WERI-Rb-1 (cell line): ENCODE measurements at regions not wholly inside any gene's neighbourhood (a gene's known extent, or its start where the extent isn't known, plus 50 kb on each side); places are given as distances from the start of the nearest gene placed in this dataset.

Experiments used
- DNase-seq: peaks from one replicate; pipeline ENCODE4 v3.0.0-alpha.2; 2020
- H3K27ac ChIP-seq: fragments of 250-450 bp; sonication (Bioruptor Pico); 2 replicates; pipeline ENCODE4 v1.5.1; 2020; ENCODE audit warnings: mild to moderate bottlenecking, moderate library complexity
- H3K27me3 ChIP-seq: fragments of 250-450 bp; sonication (Bioruptor Pico); 2 replicates; pipeline ENCODE4 v1.5.1; 2021; ENCODE audit warnings: mild to moderate bottlenecking, low read depth, moderate library complexity; ENCODE audit not compliant: insufficient read depth, severe bottlenecking
- H3K36me3 ChIP-seq: fragments of 250-450 bp; sonication (Bioruptor Pico); 2 replicates; pipeline ENCODE4 v1.5.1; 2020; ENCODE audit warnings: mild to moderate bottlenecking, moderate library complexity
- H3K4me3 ChIP-seq: 2 replicates; pipeline ENCODE4 v1.5.1; 2011; ENCODE audit warnings: low read depth, mild to moderate bottlenecking, control low read depth, low read length
- H3K9me3 ChIP-seq: fragments of 250-450 bp; sonication (Bioruptor Pico); 2 replicates; pipeline ENCODE4 v1.5.1; 2021; ENCODE audit warnings: mild to moderate bottlenecking, moderate library complexity; ENCODE audit not compliant: severe bottlenecking
- TF ChIP-seq, protein P1 (sequence below): IDR thresholded peaks from 2 replicates; pipeline ENCODE4 v1.5.1; 2011; ENCODE audit warnings: low read depth, mild to moderate bottlenecking, control low read depth, inconsistent platforms, low read length

GRCh38 chr13:50123002-50123401 lies 107.8 kb downstream of the KCNRG start:
- no peaks in the 10 kb centered on the region for H3K9me3 ChIP-seq
- DNase-seq: no peak
- H3K27ac ChIP-seq: peak overlapping the region; percentile 99
- peak overlapping the region; percentile 52 for H3K4me3 ChIP-seq
- H3K27me3 ChIP-seq: no peaks in the 10 kb centered on the region
- peaks cover 5% of the 10 kb centered on the region for H3K36me3 ChIP-seq
- TF ChIP-seq, protein P1, sequence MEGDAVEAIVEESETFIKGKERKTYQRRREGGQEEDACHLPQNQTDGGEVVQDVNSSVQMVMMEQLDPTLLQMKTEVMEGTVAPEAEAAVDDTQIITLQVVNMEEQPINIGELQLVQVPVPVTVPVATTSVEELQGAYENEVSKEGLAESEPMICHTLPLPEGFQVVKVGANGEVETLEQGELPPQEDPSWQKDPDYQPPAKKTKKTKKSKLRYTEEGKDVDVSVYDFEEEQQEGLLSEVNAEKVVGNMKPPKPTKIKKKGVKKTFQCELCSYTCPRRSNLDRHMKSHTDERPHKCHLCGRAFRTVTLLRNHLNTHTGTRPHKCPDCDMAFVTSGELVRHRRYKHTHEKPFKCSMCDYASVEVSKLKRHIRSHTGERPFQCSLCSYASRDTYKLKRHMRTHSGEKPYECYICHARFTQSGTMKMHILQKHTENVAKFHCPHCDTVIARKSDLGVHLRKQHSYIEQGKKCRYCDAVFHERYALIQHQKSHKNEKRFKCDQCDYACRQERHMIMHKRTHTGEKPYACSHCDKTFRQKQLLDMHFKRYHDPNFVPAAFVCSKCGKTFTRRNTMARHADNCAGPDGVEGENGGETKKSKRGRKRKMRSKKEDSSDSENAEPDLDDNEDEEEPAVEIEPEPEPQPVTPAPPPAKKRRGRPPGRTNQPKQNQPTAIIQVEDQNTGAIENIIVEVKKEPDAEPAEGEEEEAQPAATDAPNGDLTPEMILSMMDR: no peak

GRCh38 chr13:50123515-50123861 lies 108.2 kb downstream of the KCNRG start:
- peaks cover 5% of the 10 kb centered on the region for H3K36me3 ChIP-seq
- H3K27ac ChIP-seq: peak overlapping the region; percentile 99
- no peaks in the 10 kb centered on the region for H3K27me3 ChIP-seq
- peak overlapping the region; percentile 52 for H3K4me3 ChIP-seq
- TF ChIP-seq, protein P1: no peak
- no peaks in the 10 kb centered on the region for H3K9me3 ChIP-seq
- no peak for DNase-seq

GRCh38 chr13:50123862-50124535 lies 108.8 kb downstream of the KCNRG start:
- TF ChIP-seq, protein P1: no peak
- peak overlapping the region; percentile 52 for H3K4me3 ChIP-seq
- DNase-seq: peak; percentile 94
- peak overlapping the region; percentile 99 for H3K27ac ChIP-seq
- peaks cover 5% of the 10 kb centered on the region for H3K36me3 ChIP-seq
- H3K27me3 ChIP-seq: no peaks in the 10 kb centered on the region
- no peaks in the 10 kb centered on the region for H3K9me3 ChIP-seq

GRCh38 chr13:50124536-50125303 lies 109.5 kb downstream of the KCNRG start:
- no peaks in the 10 kb centered on the region for H3K9me3 ChIP-seq
- TF ChIP-seq, protein P1: no peak
- H3K36me3 ChIP-seq: peaks cover 5% of the 10 kb centered on the region
- H3K4me3 ChIP-seq: peak overlapping the region; percentile 77
- no peaks in the 10 kb centered on the region for H3K27me3 ChIP-seq
- DNase-seq: no peak
- peak overlapping the region; percentile 99 for H3K27ac ChIP-seq

- no peak for DNase-seq
- peak overlapping the region; percentile 77 for H3K4me3 ChIP-seq
- H3K27ac ChIP-seq: peak overlapping the region; percentile 99
- peaks cover 5% of the 10 kb centered on the region for H3K36me3 ChIP-seq
- H3K9me3 ChIP-seq: no peaks in the 10 kb centered on the region
- TF ChIP-seq, protein P1: no peak
- H3K27me3 ChIP-seq: no peaks in the 10 kb centered on the region
These were observed 110.0 kb downstream of the KCNRG start for GRCh38 chr13:50125304-50125553.
